GM12878 (cell line): ENCODE measurements at regions not wholly inside any gene's neighbourhood (a gene's known extent, or its start where the extent isn't known, plus 50 kb on each side); places are given as distances from the start of the nearest gene placed in this dataset.

Experiments
- ATAC-seq: fragments of 200-7000 bp; cut with Tn5 transposase; 3 replicates; pipeline ENCODE4 v1.9.1; 2020; ENCODE audit warnings: mild to moderate bottlenecking, moderate library complexity
- BruUV-seq: library from RNA; stranded (reverse); fragments of 400-500 nt; replicated peaks from 2 replicates; lab custom pipeline; 2021; lab: Mats Ljungman, UMichigan
- CTCF ChIA-PET: fragments of 300-600 bp; sonication (Branson Sonifier 250); formaldehyde crosslinking; extraction: SDS; loops from one replicate; lab custom pipeline; 2021; ENCODE audit warnings: inconsistent platforms; lab: Yijun Ruan, JAX
- POLR2A ChIA-PET: fragments of 350-600 bp; formaldehyde crosslinking; extraction: SDS; loops from one replicate; lab custom pipeline; 2021; ENCODE audit warnings: inconsistent platforms; lab: Charles Lee
- RAD21 ChIA-PET: fragments of 300-600 bp; sonication (Branson Sonifier 250); formaldehyde crosslinking; loops from one replicate; lab custom pipeline; 2023; ENCODE audit warnings: antibody characterized with exemption; ENCODE audit not compliant: unreplicated experiment; lab: Charles Lee
- SMC1A ChIA-PET: fragments of 300-600 bp; sonication (Branson Sonifier 250); formaldehyde crosslinking; loops from one replicate; lab custom pipeline; 2023; ENCODE audit not compliant: unreplicated experiment, uncharacterized antibody; lab: Charles Lee
- DNase-seq: peaks from one replicate; pipeline ENCODE4 v3.0.0-alpha.2; 2011; ENCODE audit warnings: low read depth, low spot score
- FAIRE-seq: peaks from 3 replicates; lab custom pipeline; 2011; peaks lifted over from hg19 to GRCh38; lab: Jason Lieb, UNC
- H2AFZ ChIP-seq: 2 replicates; pipeline ENCODE4 v1.6.0; 2011; ENCODE audit warnings: low read depth, low read length, control low read depth; ENCODE audit not compliant: control insufficient read depth
- H3K27ac ChIP-seq: 2 replicates; pipeline ENCODE4 v1.5.1; 2011; ENCODE audit warnings: control low read depth; ENCODE audit not compliant: control insufficient read depth, insufficient read depth
- H3K27me3 ChIP-seq, 2 experiments: replicated peaks in 1 of 2; 2 replicates each; pipeline versions ENCODE4 v1.6.0 to v1.6.1; 2011; ENCODE audit warnings: low read length in 1 of 2; ENCODE audit not compliant: control insufficient read depth in 2 of 2, insufficient read depth in 2 of 2
- H3K36me3 ChIP-seq, 2 experiments: 2 replicates each; pipeline ENCODE4 v1.5.1; 2011; ENCODE audit warnings: low read length in 1 of 2; ENCODE audit not compliant: control insufficient read depth in 2 of 2, insufficient read depth in 2 of 2
- H3K4me1 ChIP-seq: 2 replicates; pipeline ENCODE4 v1.6.1; 2011; ENCODE audit warnings: mild to moderate bottlenecking, low read length, moderate library complexity, mixed read lengths; ENCODE audit not compliant: control insufficient read depth, insufficient read depth
- H3K4me2 ChIP-seq: 2 replicates; pipeline ENCODE4 v1.6.0; 2011; ENCODE audit warnings: control low read depth; ENCODE audit not compliant: control insufficient read depth, insufficient read depth
- H3K4me3 ChIP-seq: fragments of 200-600 bp; sonication (generic); 2 replicates; pipeline ENCODE4 v1.5.1; 2016
- H3K79me2 ChIP-seq: 2 replicates; pipeline ENCODE4 v1.6.0; 2011; ENCODE audit warnings: low read length; ENCODE audit not compliant: control insufficient read depth, insufficient read depth
- H3K9ac ChIP-seq: 2 replicates; pipeline ENCODE4 v1.8.0; 2011; ENCODE audit warnings: low read length, control low read depth, mixed read lengths; ENCODE audit not compliant: control insufficient read depth, insufficient read depth
- H3K9me3 ChIP-seq: replicated peaks from 3 replicates; pipeline ENCODE4 v1.5.1; 2011; ENCODE audit warnings: mild to moderate bottlenecking, low read length; ENCODE audit not compliant: control insufficient read depth, insufficient read depth
- H4K20me1 ChIP-seq: 2 replicates; pipeline ENCODE4 v1.6.0; 2011; ENCODE audit not compliant: control insufficient read depth, insufficient read depth
- BMI1 ChIP-seq: fragments of 450-650 bp; IDR thresholded peaks from 2 replicates; pipeline ENCODE4 v1.6.1; 2016; ENCODE audit warnings: mild to moderate bottlenecking, moderate library complexity, borderline replicate concordance
- HDGF ChIP-seq: fragments of 450-650 bp; IDR thresholded peaks from 2 replicates; pipeline ENCODE4 v1.6.1; 2016; ENCODE audit warnings: antibody characterized with exemption
- JUNB ChIP-seq: IDR thresholded peaks from 2 replicates; pipeline ENCODE4 v1.6.1; 2016; ENCODE audit warnings: antibody characterized with exemption, mild to moderate bottlenecking
- JUND ChIP-seq: IDR thresholded peaks from 2 replicates; pipeline ENCODE4 v1.6.1; 2012; ENCODE audit warnings: low read depth, mild to moderate bottlenecking, low read length, improper control_type of control experiment, moderate library complexity
- KDM1A ChIP-seq: fragments of 200-600 bp; sonication (generic); IDR thresholded peaks from 2 replicates; pipeline ENCODE4 v1.6.1; 2016; ENCODE audit warnings: borderline replicate concordance
- MLLT1 ChIP-seq: fragments of 450-650 bp; IDR thresholded peaks from 2 replicates; pipeline ENCODE4 v1.6.1; 2016; ENCODE audit warnings: mild to moderate bottlenecking
- SMAD5 ChIP-seq: IDR thresholded peaks from 2 replicates; pipeline ENCODE4 v1.6.1; 2016; ENCODE audit warnings: antibody characterized with exemption, low read depth
- YBX1 ChIP-seq: fragments of 450-650 bp; IDR thresholded peaks from 2 replicates; pipeline ENCODE4 v1.6.1; 2016; ENCODE audit warnings: antibody characterized with exemption
- ZBTB4 ChIP-seq: fragments of 450-650 bp; formaldehyde crosslinking; IDR thresholded peaks from 2 replicates; pipeline ENCODE4 v1.4.0; 2022; ENCODE audit warnings: mild to moderate bottlenecking, moderate library complexity
- WGBS: methylation state at CpG from one replicate; pipeline ENCODE4 v1.1.6; 2016; ENCODE audit warnings: low lambda C conversion rate; ENCODE audit not compliant: insufficient replicate concordance, insufficient coverage; ENCODE audit errors: missing lambda C conversion rate; 5-methylcytosine and 5-hydroxymethylcytosine counted together
- in situ Hi-C: fragments of 300-500 bp; cut with MboI; formaldehyde crosslinking; loops from 9 replicates; pipeline ENCODE4 v1.14.3; 2018; ENCODE audit warnings: mixed read lengths
- intact Hi-C: fragments of 100-400 bp; cut with micrococcal nuclease; formaldehyde crosslinking; loops from one replicate; pipeline ENCODE4 v1.14.2; 2022; ENCODE audit not compliant: unreplicated experiment

GRCh38 chr6:26184367-26184891 lies 97.2 kb downstream of the HFE start:
- Histone ChIP-seq H3K9ac (peak overlapping the region; percentile 65), H4K20me1 (no peaks in the 10 kb centered on the region), H3K4me1 (peaks cover 23% of the 10 kb centered on the region), H3K36me3 (no peaks in the 10 kb centered on the region), H3K4me3 (peak overlapping the region; percentile 59), H3K79me2 (no peaks in the 10 kb centered on the region; the same call in 1 of the 2 replicates), H2AFZ (peak overlapping the region; percentile 79), H3K4me2 (peak overlapping the region; percentile 92), H3K9me3 (no peaks in the 10 kb centered on the region; the same call in 1 of the 3 replicates), H3K27ac (peak overlapping the region; percentile 78), H3K27me3 (no peaks in the 10 kb centered on the region)
- TF ChIP-seq KDM1A (no peak), JUNB (no peak), HDGF (no peak), SMAD5 (peak; percentile 5; the same call in 1 of the 2 replicates), ZBTB4 (CRISPR knock-in tag) (no peak), JUND (no peak), BMI1 (no peak), MLLT1 (peak; percentile 90), YBX1 (no peak)
- ChIA-PET SMC1A (interaction anchor here (1.1 to 3.0 kb wide), 5 partner anchors 10 to 25 kb away, joined by 3 to 13 read pairs (median 7); a partner anchor contains a TSS), RAD21 (interaction anchor here (0.7 to 3.4 kb wide), 6 partner anchors 11 to 385 kb away, joined by 3 to 23 read pairs (median 6); a partner anchor contains a TSS), POLR2A (interaction anchor here (1.0 to 9.2 kb wide), 8 partner anchors 12 to 152 kb away, joined by 3 to 109 read pairs (median 6); a partner anchor contains a TSS), CTCF (interaction anchor here (1.1 to 2.2 kb wide), 6 partner anchors 9 to 32 kb away, joined by 3 to 14 read pairs (median 6); a partner anchor contains a TSS)
- no TSS peak for BruUV-seq
- in situ Hi-C loops = no loop called here
- intact Hi-C loops = no loop called here
- no peak for FAIRE-seq
- DNase-seq = no peak
- 59% methylated on average over 10 of the region's 10 CpGs for WGBS
- no peak for ATAC-seq
